A673 (cell line): ENCODE measurements at regions not wholly inside any gene's neighbourhood (a gene's known extent, or its start where the extent isn't known, plus 50 kb on each side); places are given as distances from the start of the nearest gene placed in this dataset.
"Not testable (repeated sequence)": the region's sequence is repeated elsewhere in the genome, so short reads cannot be mapped to it uniquely, and the experiment has no call there.

Experiments used
- BruUV-seq: library from RNA; stranded (reverse); fragments of 400-500 nt; replicated peaks from 2 replicates; lab custom pipeline; 2021; lab: Mats Ljungman, UMichigan
- CTCF ChIA-PET: fragments of 300-600 bp; sonication (Branson Sonifier 250); formaldehyde crosslinking; loops from one replicate; lab custom pipeline; 2022; ENCODE audit warnings: antibody characterized with exemption; lab: Charles Lee
- POLR2A ChIA-PET: fragments of 300-600 bp; sonication (Branson Sonifier 250); formaldehyde crosslinking; loops from one replicate; lab custom pipeline; 2022; ENCODE audit warnings: antibody characterized with exemption; ENCODE audit not compliant: low non-redundant PET; lab: Charles Lee
- DNase-seq: peaks from one replicate; pipeline ENCODE4 v3.0.0-alpha.2; 2015; ENCODE audit warnings: low spot score
- H3K27ac ChIP-seq: fragments of 200-600 bp; sonication (generic); 2 replicates; pipeline ENCODE4 v1.5.1; 2016; ENCODE audit warnings: mixed run types, low read depth, mild to moderate bottlenecking, mixed read lengths, antibody characterized with exemption, low read length; ENCODE audit not compliant: poor library complexity, severe bottlenecking
- H3K27me3 ChIP-seq: fragments of 200-600 bp; sonication (generic); replicated peaks from 2 replicates; pipeline ENCODE4 v1.6.1; 2017; ENCODE audit warnings: mixed run types, low read depth, mild to moderate bottlenecking, mixed read lengths, antibody characterized with exemption, low read length; ENCODE audit not compliant: insufficient read depth, poor library complexity
- H3K36me3 ChIP-seq: fragments of 200-600 bp; sonication (generic); 2 replicates; pipeline ENCODE4 v1.6.1; 2016; ENCODE audit warnings: mixed run types, mild to moderate bottlenecking, mixed read lengths, antibody characterized with exemption, low read length; ENCODE audit not compliant: insufficient read depth, poor library complexity, severe bottlenecking
- H3K4me1 ChIP-seq: fragments of 200-600 bp; sonication (generic); 2 replicates; pipeline ENCODE4 v1.6.1; 2017; ENCODE audit warnings: mixed run types, mild to moderate bottlenecking, mixed read lengths, antibody characterized with exemption, low read length; ENCODE audit not compliant: insufficient read depth, poor library complexity, severe bottlenecking
- H3K4me3 ChIP-seq: fragments of 200-600 bp; sonication (generic); 2 replicates; pipeline ENCODE4 v1.5.1; 2016; ENCODE audit warnings: low read depth, mixed run types, mild to moderate bottlenecking, mixed read lengths, low read length; ENCODE audit not compliant: poor library complexity, severe bottlenecking
- H3K9me3 ChIP-seq: fragments of 200-600 bp; sonication (generic); 2 replicates; pipeline ENCODE4 v1.6.1; 2016; ENCODE audit warnings: mixed run types, low read depth, mild to moderate bottlenecking, mixed read lengths, antibody characterized with exemption, low read length; ENCODE audit not compliant: poor library complexity, severe bottlenecking
- CTCF ChIP-seq: fragments of 300-800, 200-600 bp; sonication (generic); conservative IDR thresholded peaks from 2 replicates; pipeline ENCODE4 v1.5.1; 2017; ENCODE audit warnings: low read depth, mild to moderate bottlenecking, antibody characterized with exemption, low read length, moderate library complexity, mixed read lengths
- EZH2 ChIP-seq: fragments of 200-600 bp; sonication (generic); IDR thresholded peaks from 2 replicates; pipeline ENCODE4 v1.6.1; 2017; ENCODE audit warnings: borderline replicate concordance, low read depth, mild to moderate bottlenecking, mixed read lengths, antibody characterized with exemption, low read length; ENCODE audit not compliant: poor library complexity, severe bottlenecking
- intact Hi-C: fragments of 100-400 bp; cut with micrococcal nuclease; formaldehyde crosslinking; loops from one replicate; pipeline ENCODE4 v1.10.0; 2022; ENCODE audit not compliant: unreplicated experiment

GRCh38 chr15:78708713-78709260 is 67.8 kb upstream of the CHRNB4 start:
- Histone ChIP-seq H3K4me1 (no peaks in the 10 kb centered on the region), H3K27me3 (peaks cover 60% of the 10 kb centered on the region), H3K9me3 (peaks cover 6% of the 10 kb centered on the region), H3K27ac (no peak overlapping the region), H3K4me3 (no peak overlapping the region), H3K36me3 (no peaks in the 10 kb centered on the region)
- ChIA-PET POLR2A (no interaction called here), CTCF (interaction anchor here (0.6 kb wide), 1 partner anchor 45 kb away, joined by 3 read pairs; no protein-coding TSS in a partner anchor)
- no peak for TF ChIP-seq EZH2
- no peak for TF ChIP-seq CTCF
- intact Hi-C loops: loop anchor here (1.0 to 5.0 kb wide), 3 partner anchors 70 to 401 kb away; no protein-coding TSS in a partner anchor
- no peak for DNase-seq
- no TSS peak for BruUV-seq

- H3K27me3 ChIP-seq: peaks cover 65% of the 10 kb centered on the region
- intact Hi-C loops: loop anchor here (5.0 kb wide), 1 partner anchor 399 kb away; no protein-coding TSS in a partner anchor
- H3K27ac ChIP-seq, BruUV-seq, H3K9me3 ChIP-seq, H3K4me3 ChIP-seq, DNase-seq, H3K4me1 ChIP-seq, H3K36me3 ChIP-seq, POLR2A ChIA-PET, CTCF ChIA-PET: not testable (repeated sequence)
Observed at GRCh38 chr15:78706481-78707235, 65.6 kb upstream of the CHRNB4 start.

- H3K4me3 ChIP-seq, H3K27ac ChIP-seq, POLR2A ChIA-PET, H3K9me3 ChIP-seq, DNase-seq, BruUV-seq, intact Hi-C loops, H3K4me1 ChIP-seq, CTCF ChIA-PET, H3K36me3 ChIP-seq: not testable (repeated sequence)
- H3K27me3 ChIP-seq: peaks cover 80% of the 10 kb centered on the region
Observed at GRCh38 chr15:78703334-78704056, 62.5 kb upstream of the CHRNB4 start.

- CTCF ChIA-PET: no interaction called here
- H3K9me3 ChIP-seq: peaks cover 6% of the 10 kb centered on the region
- H3K36me3 ChIP-seq: no peaks in the 10 kb centered on the region
- DNase-seq: no peak
- H3K4me1 ChIP-seq: no peaks in the 10 kb centered on the region
- H3K27ac ChIP-seq: no peak overlapping the region
- POLR2A ChIA-PET: no interaction called here
- H3K4me3 ChIP-seq: no peak overlapping the region
- no peak for TF ChIP-seq CTCF
- no peak for TF ChIP-seq EZH2
- intact Hi-C loops: no loop called here
- no TSS peak for BruUV-seq
- H3K27me3 ChIP-seq: peaks cover 80% of the 10 kb centered on the region
Observed at GRCh38 chr15:78702609-78703333, 61.8 kb upstream of the CHRNB4 start.
